Adipocyte (in vitro differentiated cells): ENCODE measurements at regions not wholly inside any gene's neighbourhood (a gene's known extent, or its start where the extent isn't known, plus 50 kb on each side); places are given as distances from the start of the nearest gene placed in this dataset.
"Not testable (repeated sequence)": the region's sequence is repeated elsewhere in the genome, so short reads cannot be mapped to it uniquely, and the experiment has no call there.

Source experiments
- DNase-seq: peaks from one replicate; pipeline ENCODE4 v3.0.0-alpha.2; 2015; ENCODE audit warnings: low read depth
- H3K27me3 ChIP-seq: replicated peaks from 2 replicates; pipeline ENCODE4 v1.7.0; 2013; ENCODE audit warnings: mild to moderate bottlenecking, low read length, moderate library complexity; ENCODE audit not compliant: control insufficient read depth, insufficient read depth
- H3K36me3 ChIP-seq: 2 replicates; pipeline ENCODE4 v1.7.0; 2013; ENCODE audit warnings: low read length, mild to moderate bottlenecking, moderate library complexity; ENCODE audit not compliant: control insufficient read depth, insufficient read depth, severe bottlenecking
- H3K4me1 ChIP-seq: 2 replicates; pipeline ENCODE4 v1.7.0; 2013; ENCODE audit warnings: mild to moderate bottlenecking, low read length, moderate library complexity; ENCODE audit not compliant: control insufficient read depth, insufficient read depth
- H3K4me3 ChIP-seq: 2 replicates; pipeline ENCODE4 v1.7.0; 2013; ENCODE audit warnings: mild to moderate bottlenecking, low read length, moderate library complexity
- H3K9ac ChIP-seq: 2 replicates; pipeline ENCODE4 v1.7.0; 2013; ENCODE audit warnings: mild to moderate bottlenecking, low read length, moderate library complexity
- H3K9me3 ChIP-seq: 2 replicates; pipeline ENCODE4 v1.7.0; 2013; ENCODE audit warnings: mild to moderate bottlenecking, low read length, moderate library complexity; ENCODE audit not compliant: control insufficient read depth

DNA sequence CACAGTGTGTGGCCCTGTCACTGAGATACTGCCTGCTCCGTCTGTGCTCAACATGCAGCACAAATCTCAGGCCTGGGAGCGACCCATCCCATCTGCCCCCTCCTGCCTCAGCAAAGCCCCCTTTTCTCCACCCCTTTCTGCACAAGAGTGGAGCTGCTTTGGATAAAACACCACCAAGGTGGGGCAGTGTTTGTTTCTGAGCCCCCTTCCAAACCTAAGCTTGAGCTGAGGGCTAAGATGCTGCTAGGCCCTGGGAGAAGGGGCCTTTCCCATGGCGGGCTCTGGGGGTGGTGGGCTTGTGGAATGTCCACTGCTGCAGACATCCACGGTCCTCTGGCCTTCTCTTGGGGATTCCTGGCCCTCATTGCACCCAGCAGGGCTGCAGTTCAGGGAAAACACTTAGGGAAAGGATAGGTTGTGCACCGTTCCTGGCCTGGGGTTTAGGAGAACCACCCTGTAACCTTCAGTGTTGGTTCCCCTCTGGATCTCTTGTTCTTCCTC, 594.1 kb downstream of the TBC1D22A start:
- Histone ChIP-seq H3K36me3 (no peaks in the 10 kb centered on the region), H3K27me3 (peaks cover 26% of the 10 kb centered on the region), H3K9ac (no peak overlapping the region), H3K4me1 (no peaks in the 10 kb centered on the region), H3K9me3 (peaks cover 5% of the 10 kb centered on the region), H3K4me3 (no peak overlapping the region)
- no peak for DNase-seq

DNA sequence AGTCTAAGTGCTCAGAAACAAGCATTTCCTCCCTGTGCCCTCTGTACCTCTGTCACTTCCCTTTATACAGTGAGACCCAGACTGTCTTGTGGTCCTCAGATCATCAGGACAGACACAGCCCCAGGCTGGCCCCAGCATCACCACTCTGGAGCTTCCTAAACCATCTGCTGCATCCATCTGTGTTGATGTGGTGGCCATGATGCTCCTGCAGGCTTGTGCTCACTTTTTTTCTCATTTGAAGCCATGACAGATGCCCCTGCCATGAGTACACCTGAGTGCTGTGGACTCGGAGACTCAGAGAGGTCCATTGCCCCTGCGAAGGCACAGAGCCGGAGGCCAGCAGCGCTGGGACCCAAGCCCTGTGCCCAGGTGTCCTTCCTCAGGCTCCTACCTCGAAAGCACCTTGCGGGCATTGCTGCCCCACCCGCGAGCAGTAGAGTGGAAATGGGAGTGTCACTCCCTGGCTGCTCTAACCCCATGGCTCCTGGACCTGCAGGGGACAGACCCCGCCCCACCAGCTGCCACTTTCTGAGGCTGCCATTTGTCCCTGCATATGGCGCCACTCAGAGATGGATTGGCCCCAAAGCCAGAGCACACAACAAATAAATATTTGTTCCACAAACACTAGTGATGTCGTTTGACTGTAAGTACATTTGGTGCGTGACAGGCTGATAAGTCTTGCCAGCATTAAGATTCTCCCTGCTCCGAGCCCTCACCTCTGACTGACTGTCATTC, 593.5 kb downstream of the TBC1D22A start:
- Histone ChIP-seq H3K36me3 (no peaks in the 10 kb centered on the region), H3K4me1 (no peaks in the 10 kb centered on the region), H3K9me3 (no peaks in the 10 kb centered on the region), H3K4me3 (no peak overlapping the region), H3K9ac (no peak overlapping the region), H3K27me3 (peaks cover 26% of the 10 kb centered on the region)
- DNase-seq: no peak

DNA sequence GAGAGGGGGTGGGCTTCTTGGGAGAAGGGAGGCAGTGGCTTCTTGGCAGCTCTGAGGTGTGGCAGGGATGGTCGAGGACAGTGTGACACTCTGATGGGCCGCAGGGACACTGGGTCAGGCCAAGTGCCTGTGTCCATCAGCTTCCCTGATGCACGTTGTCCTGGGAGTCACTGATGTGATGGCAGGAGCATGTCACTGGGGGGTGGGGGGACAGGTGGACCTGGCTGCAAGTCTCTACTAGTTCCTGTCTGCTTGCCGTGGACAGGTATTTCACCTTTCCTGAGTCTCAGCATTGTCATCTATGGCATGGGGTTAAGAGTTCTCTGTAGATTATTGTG, 592.9 kb downstream of the TBC1D22A start:
- H3K4me1 ChIP-seq: no peaks in the 10 kb centered on the region
- no peak for DNase-seq
- peaks cover 26% of the 10 kb centered on the region for H3K27me3 ChIP-seq
- no peaks in the 10 kb centered on the region for H3K9me3 ChIP-seq
- H3K4me3 ChIP-seq: no peak overlapping the region
- H3K9ac ChIP-seq: no peak overlapping the region
- H3K36me3 ChIP-seq: no peaks in the 10 kb centered on the region

DNA sequence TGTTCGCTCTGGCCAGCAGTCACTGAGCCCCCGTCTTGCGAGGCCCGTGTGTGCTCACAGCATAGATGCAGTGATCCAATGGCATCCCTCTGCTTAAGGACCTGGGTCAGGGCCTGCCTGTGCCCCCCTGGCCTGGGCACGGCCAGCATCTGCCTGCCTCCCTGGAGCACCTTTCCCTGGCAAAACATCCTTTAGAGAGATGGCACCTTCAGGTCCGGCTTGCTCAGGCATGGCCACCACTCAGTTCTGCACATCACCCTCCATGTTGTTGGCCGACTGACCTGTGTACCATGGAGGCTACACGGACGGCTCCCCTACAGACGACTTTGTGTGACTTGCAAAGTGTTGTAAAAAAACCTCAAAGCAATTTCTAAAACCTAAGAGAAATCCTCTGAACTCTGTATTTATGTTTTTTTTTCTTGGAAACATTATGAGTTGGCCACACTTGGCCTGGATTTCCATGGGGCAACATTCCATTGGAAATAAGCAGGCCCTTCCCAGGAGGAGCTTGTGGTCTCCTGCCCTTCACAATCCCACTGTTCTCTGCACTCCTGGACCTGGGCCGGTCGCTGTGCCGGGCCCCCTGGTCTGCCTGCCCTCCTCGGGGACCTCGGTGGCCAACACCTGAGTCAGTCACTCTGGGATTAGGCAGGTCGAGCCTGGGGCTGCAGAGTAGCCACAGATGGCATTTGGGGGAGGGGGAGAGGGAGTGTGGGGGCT, 592.4 kb downstream of the TBC1D22A start:
- Histone ChIP-seq H3K4me1 (no peaks in the 10 kb centered on the region), H3K36me3 (no peaks in the 10 kb centered on the region), H3K27me3 (peaks cover 26% of the 10 kb centered on the region), H3K9ac (no peak overlapping the region), H3K9me3 (peaks cover 3% of the 10 kb centered on the region), H3K4me3 (no peak overlapping the region)
- no peak for DNase-seq

DNA sequence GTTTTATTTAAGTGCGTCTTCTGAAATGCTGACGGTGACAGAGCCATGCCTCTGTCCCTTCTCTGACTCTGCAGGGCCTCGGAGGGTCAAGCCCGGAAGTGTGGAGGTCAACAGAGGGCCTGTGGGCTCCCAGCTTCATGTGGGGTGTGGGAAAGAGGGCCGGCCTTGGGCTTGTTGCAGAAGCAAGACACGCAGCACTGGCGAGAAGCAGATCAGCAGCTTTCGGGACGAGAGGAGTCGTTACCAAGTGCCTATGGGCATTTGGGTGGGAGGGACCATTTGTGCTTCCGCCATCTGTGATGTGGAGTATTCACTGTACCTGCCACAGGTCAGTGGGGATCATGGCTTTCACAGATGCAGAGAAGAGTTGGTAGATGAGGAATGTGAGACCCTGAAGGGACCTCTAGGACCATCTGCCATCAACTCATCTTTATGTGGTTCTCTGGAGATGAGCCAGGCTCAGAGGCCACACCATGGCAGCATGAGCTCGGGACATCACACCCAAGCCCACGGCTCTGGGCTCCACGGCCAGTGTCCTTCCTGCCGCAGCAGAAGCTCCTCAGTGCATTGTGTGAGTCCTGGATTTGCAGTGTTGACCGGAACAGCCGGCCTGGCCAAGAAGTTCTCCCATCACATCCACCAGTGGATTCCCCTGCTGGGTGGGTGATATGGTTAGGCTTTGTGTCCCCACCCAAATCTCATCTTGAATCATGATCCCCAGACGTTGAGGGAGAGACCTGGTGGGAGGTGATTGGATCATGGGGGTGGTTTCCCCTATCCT, 590.7 kb downstream of the TBC1D22A start:
- DNase-seq: no peak
- H3K36me3 ChIP-seq: no peaks in the 10 kb centered on the region
- peaks cover 3% of the 10 kb centered on the region for H3K9me3 ChIP-seq
- no peaks in the 10 kb centered on the region for H3K4me1 ChIP-seq
- H3K9ac ChIP-seq: no peak overlapping the region
- no peak overlapping the region for H3K4me3 ChIP-seq
- peaks cover 18% of the 10 kb centered on the region for H3K27me3 ChIP-seq

DNA sequence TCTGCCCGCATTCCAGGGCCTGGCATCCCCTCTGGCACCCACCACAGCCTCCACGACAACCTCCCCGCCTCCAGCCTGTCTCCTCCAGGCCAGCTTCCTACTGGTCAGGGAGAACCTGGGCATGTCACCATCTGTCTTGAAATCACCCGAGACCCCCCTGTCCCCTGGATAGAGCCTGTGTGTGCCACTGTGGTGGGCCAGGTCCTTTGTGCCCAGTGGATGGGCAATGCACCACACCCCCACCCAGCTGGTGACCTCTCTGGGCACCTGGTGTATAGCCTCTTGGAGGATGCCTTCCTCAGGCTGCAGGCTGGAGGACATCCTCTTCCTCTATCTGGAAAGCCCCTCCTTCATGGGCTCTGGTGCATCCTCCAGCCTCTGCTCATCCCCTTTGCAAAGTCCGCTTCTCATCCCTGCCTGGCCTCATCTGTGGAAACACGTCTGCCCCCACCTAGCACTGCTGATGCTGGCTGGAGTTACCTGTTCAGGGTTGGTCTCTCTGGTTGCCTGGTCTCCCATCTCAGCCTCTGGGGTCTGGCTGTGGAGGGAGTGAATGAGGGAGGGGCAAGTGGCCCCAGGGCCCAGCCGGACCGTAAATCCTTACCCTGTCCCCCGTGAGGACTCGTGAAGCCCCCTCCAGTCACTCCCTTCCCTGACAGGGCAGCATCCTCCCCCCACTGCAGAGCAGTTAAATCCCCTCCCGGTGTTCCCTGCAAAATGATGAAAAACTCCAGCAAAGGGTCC, 589.6 kb downstream of the TBC1D22A start:
- H3K4me3 ChIP-seq: no peak overlapping the region
- H3K27me3 ChIP-seq: peaks cover 18% of the 10 kb centered on the region
- H3K9ac ChIP-seq: no peak overlapping the region
- peaks cover 3% of the 10 kb centered on the region for H3K9me3 ChIP-seq
- DNase-seq: no peak
- no peaks in the 10 kb centered on the region for H3K4me1 ChIP-seq
- H3K36me3 ChIP-seq: no peaks in the 10 kb centered on the region

DNA sequence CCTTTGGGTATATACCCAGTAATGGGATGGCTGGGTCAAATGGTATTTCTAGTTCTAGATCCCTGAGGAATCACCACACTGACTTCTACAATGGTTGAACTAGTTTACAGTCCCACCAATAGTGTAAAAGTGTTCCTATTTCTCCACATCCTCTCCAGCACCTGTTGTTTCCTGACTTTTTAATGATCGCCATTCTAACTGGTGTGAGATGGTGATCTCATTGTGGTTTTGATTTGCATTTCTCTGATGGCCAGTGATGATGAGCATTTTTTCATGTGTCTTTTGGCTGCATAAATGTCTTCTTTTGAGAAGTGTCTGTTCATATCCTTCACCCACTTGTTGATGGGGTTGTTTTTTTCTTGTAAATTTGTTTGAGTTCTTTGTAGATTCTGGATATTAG, 583.8 kb downstream of the TBC1D22A start:
- not testable (repeated sequence) for H3K9ac ChIP-seq, H3K9me3 ChIP-seq, H3K4me1 ChIP-seq, H3K4me3 ChIP-seq, DNase-seq, H3K36me3 ChIP-seq
- H3K27me3 ChIP-seq: peaks cover 24% of the 10 kb centered on the region

DNA sequence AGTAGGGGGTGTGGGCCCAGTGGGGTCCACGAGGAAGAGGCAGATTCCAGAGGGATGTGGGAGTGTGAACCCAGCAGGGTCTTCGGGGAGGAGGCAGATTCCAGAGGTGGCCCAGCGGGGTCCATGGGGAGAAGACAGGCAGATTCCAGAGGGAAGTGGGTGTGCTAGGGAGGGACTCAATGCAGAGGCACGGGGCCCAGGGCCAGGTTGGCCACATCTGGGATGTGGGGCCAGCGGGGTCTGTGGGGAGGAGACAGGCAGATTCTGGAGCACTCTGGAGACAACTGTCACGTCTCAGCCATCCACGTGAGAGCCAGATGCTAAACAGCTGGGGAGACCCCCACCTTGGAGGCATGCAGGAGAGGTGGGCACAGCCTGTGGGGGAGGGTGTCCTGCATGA, 582.6 kb downstream of the TBC1D22A start:
- DNase-seq: no peak
- peaks cover 2% of the 10 kb centered on the region for H3K9me3 ChIP-seq
- no peaks in the 10 kb centered on the region for H3K36me3 ChIP-seq
- H3K4me3 ChIP-seq: no peak overlapping the region
- no peak overlapping the region for H3K9ac ChIP-seq
- H3K4me1 ChIP-seq: no peaks in the 10 kb centered on the region
- peaks cover 31% of the 10 kb centered on the region for H3K27me3 ChIP-seq

DNA sequence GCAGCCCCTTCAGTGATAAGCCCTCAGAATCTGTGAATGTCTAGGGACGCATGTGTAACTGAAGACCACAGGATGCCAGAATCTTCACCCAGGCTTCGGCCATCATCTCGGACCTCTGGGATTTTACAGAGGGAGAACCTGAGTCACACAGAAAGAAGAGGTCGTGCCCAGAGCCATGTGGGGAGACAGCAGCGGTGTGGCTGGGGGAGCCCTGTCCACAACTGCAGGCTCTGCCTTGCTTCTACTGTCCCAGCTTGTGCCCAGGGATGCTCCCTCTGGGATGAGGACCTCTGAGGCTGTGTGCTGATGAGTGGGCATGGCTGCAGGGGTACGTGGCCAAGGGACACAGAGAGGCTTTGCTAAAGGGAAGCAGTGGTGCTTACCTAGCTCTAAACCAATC, 582.0 kb downstream of the TBC1D22A start:
- no peaks in the 10 kb centered on the region for H3K36me3 ChIP-seq
- no peak overlapping the region for H3K4me3 ChIP-seq
- no peaks in the 10 kb centered on the region for H3K4me1 ChIP-seq
- no peaks in the 10 kb centered on the region for H3K9me3 ChIP-seq
- H3K27me3 ChIP-seq: peaks cover 37% of the 10 kb centered on the region
- DNase-seq: no peak
- no peak overlapping the region for H3K9ac ChIP-seq

DNA sequence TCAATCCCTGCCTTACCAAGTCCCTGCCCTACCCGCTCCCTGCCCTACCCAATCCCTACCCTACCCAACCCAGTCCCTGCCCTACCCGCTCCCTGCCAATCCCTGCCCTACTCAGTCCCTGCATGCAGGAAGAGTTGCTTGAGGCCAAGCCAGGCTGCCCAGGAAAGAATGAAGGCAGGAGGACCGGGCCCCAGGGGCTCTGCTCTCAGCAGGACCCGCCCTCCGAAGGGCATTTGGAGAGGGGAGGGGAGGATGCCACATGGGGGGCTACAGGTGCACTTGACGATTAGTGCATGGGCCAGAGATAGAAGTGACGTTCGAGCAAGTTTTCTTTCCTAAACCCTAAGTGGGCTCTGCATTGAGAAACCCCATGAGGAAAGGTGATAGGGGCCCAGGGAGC, 581.2 kb downstream of the TBC1D22A start:
- H3K4me1 ChIP-seq: no peaks in the 10 kb centered on the region
- H3K27me3 ChIP-seq: peaks cover 41% of the 10 kb centered on the region
- H3K9ac ChIP-seq: no peak overlapping the region
- no peak for DNase-seq
- H3K4me3 ChIP-seq: no peak overlapping the region
- no peaks in the 10 kb centered on the region for H3K9me3 ChIP-seq
- no peaks in the 10 kb centered on the region for H3K36me3 ChIP-seq

DNA sequence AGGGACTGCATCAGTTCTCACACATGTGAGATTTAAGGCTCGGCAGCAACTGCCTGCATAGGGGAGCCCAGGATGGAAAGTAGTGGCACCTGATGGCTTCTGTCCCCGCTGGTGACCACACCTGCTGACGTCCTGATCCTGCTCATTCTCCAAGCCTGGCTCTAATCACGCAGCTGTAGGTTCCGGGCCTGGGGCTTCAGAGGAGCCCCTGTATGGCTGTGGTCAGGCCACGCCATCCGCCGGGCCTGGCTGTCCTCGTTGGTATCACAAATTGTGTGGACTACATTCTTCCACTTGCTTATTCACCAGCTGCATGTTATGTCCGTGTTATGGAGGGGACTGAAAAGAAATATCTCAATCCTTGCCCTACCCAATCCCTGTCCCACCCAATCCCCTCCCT, 580.0 kb downstream of the TBC1D22A start:
- Histone ChIP-seq H3K4me1 (peaks cover under 1% of the 10 kb centered on the region), H3K36me3 (no peaks in the 10 kb centered on the region), H3K9ac (no peak overlapping the region), H3K4me3 (no peak overlapping the region), H3K9me3 (no peaks in the 10 kb centered on the region), H3K27me3 (peaks cover 41% of the 10 kb centered on the region)
- no peak for DNase-seq
